Suprapubic skin (tissue), 4 donors: ENCODE measurements at regions not wholly inside any gene's neighbourhood (a gene's known extent, or its start where the extent isn't known, plus 50 kb on each side); places are given as distances from the start of the nearest gene placed in this dataset.

Experiments used
- DNase-seq, 2 donors: peaks; one replicate each; pipeline ENCODE4 v3.0.0-alpha.2; 2019; ENCODE audit warnings: low spot score in 2 of 2
- H3K27ac ChIP-seq: fragments of 200-600 bp; sonication (generic); one replicate; pipeline ENCODE4 v1.5.1; 2019
- H3K27me3 ChIP-seq: fragments of 200-600 bp; sonication (generic); one replicate; pipeline ENCODE4 v1.5.1; 2019
- H3K36me3 ChIP-seq: fragments of 200-600 bp; sonication (generic); one replicate; pipeline ENCODE4 v1.5.1; 2019
- H3K4me1 ChIP-seq: fragments of 200-600 bp; sonication (generic); one replicate; pipeline ENCODE4 v1.5.1; 2019
- H3K4me3 ChIP-seq: fragments of 200-600 bp; sonication (generic); one replicate; pipeline ENCODE4 v1.5.1; 2019; ENCODE audit warnings: mild to moderate bottlenecking
- H3K9me3 ChIP-seq: fragments of 200-600 bp; sonication (generic); one replicate; pipeline ENCODE4 v1.5.1; 2019
- EP300 ChIP-seq: sonication (generic); formaldehyde crosslinking; IDR thresholded peaks from one replicate; pipeline ENCODE4 v1.6.1; 2017; ENCODE audit warnings: antibody characterized with exemption
- POLR2A ChIP-seq, 2 donors: fragments of 450-650 bp; IDR thresholded peaks; one replicate each; pipeline ENCODE4 v1.6.1; 2017; ENCODE audit warnings: antibody characterized with exemption in 2 of 2, mild to moderate bottlenecking in 2 of 2, moderate library complexity in 2 of 2
- POLR2AphosphoS5 ChIP-seq, 3 donors: sonication (generic); formaldehyde crosslinking; IDR thresholded peaks; one replicate each; pipeline ENCODE4 v1.6.1; 2017; ENCODE audit warnings: antibody characterized with exemption in 3 of 3
- WGBS: methylation state at CpG from one replicate; pipeline ENCODE4 v1.1.5; 2018; 5-methylcytosine and 5-hydroxymethylcytosine counted together
- TF ChIP-seq, protein P1 (sequence below), 2 donors: fragments of 200-600 bp in 1 of 2; fragments of 450-650 bp in 1 of 2; sonication (generic) in 1 of 2; IDR thresholded peaks; one replicate each; pipeline ENCODE4 v1.5.1; 2016 to 2019; ENCODE audit warnings: antibody characterized with exemption in 2 of 2, mild to moderate bottlenecking in 1 of 2, moderate library complexity in 1 of 2

DNA sequence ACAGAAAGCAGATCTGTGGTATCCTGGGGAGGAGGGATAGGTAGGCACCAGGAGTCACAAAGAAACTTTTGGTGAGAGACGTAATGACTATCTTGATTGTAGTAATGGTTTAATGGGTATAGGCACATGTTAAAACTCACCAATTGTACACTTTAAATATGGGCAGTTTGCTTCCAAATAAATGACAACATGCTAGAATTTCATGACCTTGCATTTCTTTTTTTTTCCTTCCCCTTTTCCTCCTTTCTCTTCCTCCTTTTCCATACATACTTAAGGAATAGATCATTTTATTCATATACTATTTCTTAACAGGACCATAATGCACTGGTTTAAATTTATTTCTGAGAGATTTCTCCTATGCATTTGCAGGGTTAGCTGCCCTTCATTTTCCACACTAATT, 341.8 kb downstream of the TMEM182 start:
- no peak for TF ChIP-seq POLR2AphosphoS5 (IDR thresholded peaks at IDR 0.05)
- no peak for TF ChIP-seq EP300
- TF ChIP-seq, protein P1, sequence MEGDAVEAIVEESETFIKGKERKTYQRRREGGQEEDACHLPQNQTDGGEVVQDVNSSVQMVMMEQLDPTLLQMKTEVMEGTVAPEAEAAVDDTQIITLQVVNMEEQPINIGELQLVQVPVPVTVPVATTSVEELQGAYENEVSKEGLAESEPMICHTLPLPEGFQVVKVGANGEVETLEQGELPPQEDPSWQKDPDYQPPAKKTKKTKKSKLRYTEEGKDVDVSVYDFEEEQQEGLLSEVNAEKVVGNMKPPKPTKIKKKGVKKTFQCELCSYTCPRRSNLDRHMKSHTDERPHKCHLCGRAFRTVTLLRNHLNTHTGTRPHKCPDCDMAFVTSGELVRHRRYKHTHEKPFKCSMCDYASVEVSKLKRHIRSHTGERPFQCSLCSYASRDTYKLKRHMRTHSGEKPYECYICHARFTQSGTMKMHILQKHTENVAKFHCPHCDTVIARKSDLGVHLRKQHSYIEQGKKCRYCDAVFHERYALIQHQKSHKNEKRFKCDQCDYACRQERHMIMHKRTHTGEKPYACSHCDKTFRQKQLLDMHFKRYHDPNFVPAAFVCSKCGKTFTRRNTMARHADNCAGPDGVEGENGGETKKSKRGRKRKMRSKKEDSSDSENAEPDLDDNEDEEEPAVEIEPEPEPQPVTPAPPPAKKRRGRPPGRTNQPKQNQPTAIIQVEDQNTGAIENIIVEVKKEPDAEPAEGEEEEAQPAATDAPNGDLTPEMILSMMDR (IDR thresholded peaks at IDR 0.05) = no peak
- no peak for TF ChIP-seq POLR2A (IDR thresholded peaks at IDR 0.05)
- no peaks in the 10 kb centered on the region for H3K4me1 ChIP-seq
- 72% methylated on average over 1 of the region's 1 CpG for WGBS
- DNase-seq = no peak
- H3K27me3 ChIP-seq = no peaks in the 10 kb centered on the region
- H3K4me3 ChIP-seq = no peak overlapping the region
- H3K27ac ChIP-seq = no peak overlapping the region
- no peaks in the 10 kb centered on the region for H3K36me3 ChIP-seq
- H3K9me3 ChIP-seq = no peaks in the 10 kb centered on the region

DNA sequence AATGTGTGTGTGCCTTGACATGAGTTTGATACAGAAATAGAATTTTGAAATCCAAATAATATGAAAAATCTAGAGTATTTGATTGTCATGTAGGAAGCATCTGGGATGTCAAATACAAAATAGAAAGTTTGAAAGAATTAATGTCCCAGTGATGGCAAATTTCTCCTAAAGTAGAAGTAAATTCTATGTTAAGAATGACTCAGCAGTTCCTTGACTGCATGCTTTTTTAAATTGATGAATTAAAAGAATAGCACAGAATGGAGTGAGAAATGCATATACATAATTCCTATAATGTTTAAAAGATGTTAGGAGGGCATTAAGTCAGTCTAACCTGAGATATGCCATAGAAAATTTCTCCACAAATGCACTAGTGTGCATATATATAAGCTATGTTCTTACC, 357.5 kb downstream of the TMEM182 start:
- TF ChIP-seq EP300 (no peak), POLR2AphosphoS5 (IDR thresholded peaks at IDR 0.05) (no peak), POLR2A (IDR thresholded peaks at IDR 0.05) (no peak)
- TF ChIP-seq, protein P1 (IDR thresholded peaks at IDR 0.05) = no peak
- Histone ChIP-seq H3K27ac (no peak overlapping the region), H3K36me3 (no peaks in the 10 kb centered on the region), H3K4me1 (no peaks in the 10 kb centered on the region), H3K4me3 (no peak overlapping the region), H3K9me3 (no peaks in the 10 kb centered on the region), H3K27me3 (no peaks in the 10 kb centered on the region)
- DNase-seq = no peak

DNA sequence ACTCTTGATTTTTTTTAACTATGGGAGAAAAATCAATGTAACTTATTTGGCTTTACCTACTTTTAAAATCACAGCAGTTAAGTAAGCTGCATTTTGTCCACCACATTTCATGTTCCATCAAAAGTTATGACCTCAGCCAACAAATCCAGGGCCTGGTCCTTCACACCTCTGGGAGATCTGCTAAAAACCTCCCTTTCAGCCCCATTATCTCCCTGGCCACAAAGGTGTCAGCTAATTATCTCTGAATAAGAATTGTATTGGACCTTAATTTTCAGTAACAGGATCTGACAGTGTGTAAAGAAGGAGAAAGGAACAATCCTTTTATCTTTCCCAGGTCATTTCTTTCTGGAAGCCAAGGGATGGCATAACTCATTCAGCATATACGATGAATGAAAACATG, 359.3 kb downstream of the TMEM182 start:
- Histone ChIP-seq H3K4me1 (no peaks in the 10 kb centered on the region), H3K27ac (no peak overlapping the region), H3K36me3 (no peaks in the 10 kb centered on the region), H3K4me3 (no peak overlapping the region), H3K9me3 (no peaks in the 10 kb centered on the region), H3K27me3 (no peaks in the 10 kb centered on the region)
- TF ChIP-seq POLR2AphosphoS5 (IDR thresholded peaks at IDR 0.05) = no peak
- TF ChIP-seq POLR2A (IDR thresholded peaks at IDR 0.05) = no peak
- TF ChIP-seq, protein P1 (IDR thresholded peaks at IDR 0.05) = no peak
- no peak for TF ChIP-seq EP300
- no peak for DNase-seq
- 78% methylated on average over 1 of the region's 1 CpG for WGBS

DNA sequence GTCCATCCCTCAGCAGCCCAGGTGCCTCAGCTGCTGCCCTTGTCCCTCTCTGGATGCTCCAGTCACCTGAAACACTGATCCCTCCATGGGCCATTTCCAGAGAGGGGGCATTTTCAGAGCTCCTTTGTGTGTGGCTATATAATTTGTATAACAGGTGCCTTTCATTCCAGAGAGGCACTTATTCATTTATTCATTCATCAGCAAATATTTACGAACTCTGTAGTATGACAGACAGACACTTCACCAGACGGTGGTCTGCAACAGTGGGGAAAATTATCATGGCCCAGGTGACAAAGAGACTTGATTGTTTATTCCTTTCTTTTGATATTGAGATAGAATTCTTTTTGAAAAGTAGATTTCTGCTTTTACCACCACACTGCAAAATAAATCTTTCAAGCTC, 361.7 kb downstream of the TMEM182 start:
- Histone ChIP-seq H3K36me3 (no peaks in the 10 kb centered on the region), H3K27me3 (no peaks in the 10 kb centered on the region), H3K4me1 (no peaks in the 10 kb centered on the region), H3K4me3 (no peak overlapping the region), H3K9me3 (no peaks in the 10 kb centered on the region), H3K27ac (no peak overlapping the region)
- 81% methylated on average over 2 of the region's 2 CpGs for WGBS
- DNase-seq = no peak
- TF ChIP-seq POLR2A (IDR thresholded peaks at IDR 0.05) = no peak
- TF ChIP-seq EP300 = no peak
- TF ChIP-seq, protein P1 (IDR thresholded peaks at IDR 0.05) = no peak
- no peak for TF ChIP-seq POLR2AphosphoS5 (IDR thresholded peaks at IDR 0.05)

DNA sequence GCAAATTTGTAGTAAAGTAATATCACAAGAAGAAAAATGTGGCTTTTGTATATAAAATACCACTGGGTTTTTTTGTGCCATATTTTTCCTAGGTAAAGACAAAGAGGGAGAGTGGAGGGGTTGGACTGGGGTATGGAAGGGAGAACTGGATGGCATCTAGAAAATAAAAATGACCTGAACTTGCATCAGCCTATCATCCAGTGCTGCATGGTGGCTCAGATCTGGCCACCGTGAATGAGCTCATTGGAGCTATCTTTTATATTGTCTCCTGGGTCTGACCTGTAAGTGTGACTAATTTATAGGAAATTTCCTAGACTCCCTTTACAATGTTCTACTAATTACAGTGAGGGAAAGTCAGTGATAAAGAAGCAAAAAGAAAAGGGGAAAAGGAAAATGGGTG, 369.0 kb downstream of the TMEM182 start:
- no peaks in the 10 kb centered on the region for H3K27me3 ChIP-seq
- DNase-seq = no peak
- 90% methylated on average over 1 of the region's 1 CpG for WGBS
- H3K4me3 ChIP-seq = no peak overlapping the region
- no peak overlapping the region for H3K27ac ChIP-seq
- no peaks in the 10 kb centered on the region for H3K9me3 ChIP-seq
- no peak for TF ChIP-seq EP300
- TF ChIP-seq POLR2AphosphoS5 (IDR thresholded peaks at IDR 0.05) = no peak
- TF ChIP-seq, protein P1 (IDR thresholded peaks at IDR 0.05) = no peak
- TF ChIP-seq POLR2A (IDR thresholded peaks at IDR 0.05) = no peak
- H3K4me1 ChIP-seq = no peaks in the 10 kb centered on the region
- H3K36me3 ChIP-seq = no peaks in the 10 kb centered on the region
